Progenitor cell of endocrine pancreas (in vitro differentiated cells): ENCODE measurements at regions not wholly inside any gene's neighbourhood (a gene's known extent, or its start where the extent isn't known, plus 50 kb on each side); places are given as distances from the start of the nearest gene placed in this dataset.

ENCODE experiments used
- DNase-seq: peaks from one replicate; pipeline ENCODE4 v3.0.0; 2021; ENCODE audit warnings: low spot score; ENCODE audit not compliant: unreplicated experiment
- H3K27ac Mint-ChIP-seq: 2 replicates; pipeline ENCODE4 v1.8.0; 2021; ENCODE audit warnings: mild to moderate bottlenecking, moderate library complexity, mixed read lengths
- H3K27me3 Mint-ChIP-seq: 2 replicates; pipeline ENCODE4 v1.8.0; 2021; ENCODE audit warnings: mixed read lengths
- H3K36me3 Mint-ChIP-seq: 2 replicates; pipeline ENCODE4 v1.8.0; 2022; ENCODE audit warnings: mixed read lengths; ENCODE audit not compliant: insufficient read depth
- H3K4me1 Mint-ChIP-seq: 2 replicates; pipeline ENCODE4 v1.8.0; 2021; ENCODE audit warnings: low read depth, mixed read lengths
- H3K4me3 Mint-ChIP-seq: 2 replicates; pipeline ENCODE4 v1.8.0; 2021; ENCODE audit warnings: low read depth, mild to moderate bottlenecking, moderate library complexity, mixed read lengths
- H3K9me3 Mint-ChIP-seq: 2 replicates; pipeline ENCODE4 v1.8.0; 2021; ENCODE audit warnings: low read depth, mixed read lengths
- TF ChIP-seq, protein P1 (sequence below): fragments of 200-600 bp; sonication (generic); IDR thresholded peaks from one replicate; pipeline ENCODE4 v1.5.0; 2021; ENCODE audit warnings: antibody characterized with exemption, mild to moderate bottlenecking; ENCODE audit not compliant: unreplicated experiment

DNA sequence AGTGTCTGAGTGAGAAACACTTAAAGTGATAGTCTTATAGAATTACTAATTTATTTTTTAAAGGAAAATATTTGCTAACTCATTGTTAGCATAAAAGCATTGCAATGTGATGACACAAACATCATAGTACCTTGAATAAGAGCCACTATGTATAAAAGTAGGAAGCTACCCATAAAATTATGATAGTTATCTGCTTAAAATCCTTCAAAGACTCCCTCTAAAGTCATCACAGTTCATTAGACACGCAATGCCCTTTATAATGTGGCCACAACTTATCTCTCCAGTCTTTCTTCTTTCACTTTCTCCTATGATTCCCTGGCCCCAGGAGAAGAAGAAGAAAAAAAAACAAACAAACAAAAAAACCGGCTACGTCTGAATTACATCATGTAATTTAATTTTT is 1144.0 kb upstream of the NUDT12 start:
- TF ChIP-seq, protein P1, sequence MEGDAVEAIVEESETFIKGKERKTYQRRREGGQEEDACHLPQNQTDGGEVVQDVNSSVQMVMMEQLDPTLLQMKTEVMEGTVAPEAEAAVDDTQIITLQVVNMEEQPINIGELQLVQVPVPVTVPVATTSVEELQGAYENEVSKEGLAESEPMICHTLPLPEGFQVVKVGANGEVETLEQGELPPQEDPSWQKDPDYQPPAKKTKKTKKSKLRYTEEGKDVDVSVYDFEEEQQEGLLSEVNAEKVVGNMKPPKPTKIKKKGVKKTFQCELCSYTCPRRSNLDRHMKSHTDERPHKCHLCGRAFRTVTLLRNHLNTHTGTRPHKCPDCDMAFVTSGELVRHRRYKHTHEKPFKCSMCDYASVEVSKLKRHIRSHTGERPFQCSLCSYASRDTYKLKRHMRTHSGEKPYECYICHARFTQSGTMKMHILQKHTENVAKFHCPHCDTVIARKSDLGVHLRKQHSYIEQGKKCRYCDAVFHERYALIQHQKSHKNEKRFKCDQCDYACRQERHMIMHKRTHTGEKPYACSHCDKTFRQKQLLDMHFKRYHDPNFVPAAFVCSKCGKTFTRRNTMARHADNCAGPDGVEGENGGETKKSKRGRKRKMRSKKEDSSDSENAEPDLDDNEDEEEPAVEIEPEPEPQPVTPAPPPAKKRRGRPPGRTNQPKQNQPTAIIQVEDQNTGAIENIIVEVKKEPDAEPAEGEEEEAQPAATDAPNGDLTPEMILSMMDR, result no peak
- no peaks in the 10 kb centered on the region for H3K4me1 Mint-ChIP-seq
- H3K9me3 Mint-ChIP-seq, result peaks cover 6% of the 10 kb centered on the region
- H3K27ac Mint-ChIP-seq, result no peak overlapping the region
- DNase-seq, result no peak
- H3K4me3 Mint-ChIP-seq, result no peak overlapping the region
- H3K36me3 Mint-ChIP-seq, result no peaks in the 10 kb centered on the region
- H3K27me3 Mint-ChIP-seq, result no peaks in the 10 kb centered on the region

GRCh38 chr5:104702212-104702611 is 1139.6 kb upstream of the NUDT12 start:
- H3K27me3 Mint-ChIP-seq, result no peaks in the 10 kb centered on the region
- H3K4me1 Mint-ChIP-seq, result no peaks in the 10 kb centered on the region
- H3K4me3 Mint-ChIP-seq, result no peak overlapping the region
- TF ChIP-seq, protein P1, result no peak
- peaks cover 18% of the 10 kb centered on the region for H3K9me3 Mint-ChIP-seq
- DNase-seq, result no peak
- H3K27ac Mint-ChIP-seq, result no peak overlapping the region
- peaks cover 1% of the 10 kb centered on the region for H3K36me3 Mint-ChIP-seq

DNA sequence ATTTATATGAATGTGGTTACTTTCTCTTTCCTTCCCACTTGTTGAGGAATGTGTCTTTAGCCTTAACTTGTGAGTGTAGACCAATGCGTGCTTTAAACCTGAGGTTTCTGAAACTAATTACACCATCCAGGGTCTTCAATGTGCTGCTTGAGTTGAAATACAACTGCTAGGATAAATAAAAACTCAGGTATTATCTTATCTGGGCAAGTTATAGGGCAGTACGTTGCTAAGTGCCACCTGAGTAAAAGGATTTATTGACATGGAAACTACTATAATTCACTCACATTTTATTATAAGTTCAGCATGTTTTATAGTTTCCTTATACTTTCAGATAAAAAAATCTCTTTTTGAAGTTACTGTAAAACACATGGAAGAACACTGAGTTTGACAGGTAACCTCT is 1136.8 kb upstream of the NUDT12 start:
- Mint-ChIP-seq H3K4me1 (no peaks in the 10 kb centered on the region), H3K4me3 (no peak overlapping the region), H3K9me3 (peaks cover 18% of the 10 kb centered on the region), H3K27ac (no peak overlapping the region), H3K27me3 (no peaks in the 10 kb centered on the region), H3K36me3 (peaks cover 1% of the 10 kb centered on the region)
- no peak for DNase-seq
- TF ChIP-seq, protein P1, result no peak

GRCh38 chr5:104661256-104661655 is 1098.7 kb upstream of the NUDT12 start:
- H3K9me3 Mint-ChIP-seq, result peaks cover 10% of the 10 kb centered on the region
- no peak overlapping the region for H3K4me3 Mint-ChIP-seq
- no peak for DNase-seq
- peaks cover 3% of the 10 kb centered on the region for H3K36me3 Mint-ChIP-seq
- TF ChIP-seq, protein P1, result no peak
- no peak overlapping the region for H3K27ac Mint-ChIP-seq
- H3K4me1 Mint-ChIP-seq, result peaks cover 12% of the 10 kb centered on the region
- H3K27me3 Mint-ChIP-seq, result no peaks in the 10 kb centered on the region

- no peak overlapping the region for H3K4me3 Mint-ChIP-seq
- peaks cover 12% of the 10 kb centered on the region for H3K4me1 Mint-ChIP-seq
- no peak for DNase-seq
- TF ChIP-seq, protein P1, result no peak
- peaks cover 3% of the 10 kb centered on the region for H3K36me3 Mint-ChIP-seq
- no peak overlapping the region for H3K27ac Mint-ChIP-seq
- peaks cover 19% of the 10 kb centered on the region for H3K9me3 Mint-ChIP-seq
- no peaks in the 10 kb centered on the region for H3K27me3 Mint-ChIP-seq
These were observed 1096.9 kb upstream of the NUDT12 start for GRCh38 chr5:104659497-104659896.
